GM19351 (cell line): ENCODE measurements at regions not wholly inside any gene's neighbourhood (a gene's known extent, or its start where the extent isn't known, plus 50 kb on each side); places are given as distances from the start of the nearest gene placed in this dataset.

Source experiments
- ATAC-seq: cut with Tn5 transposase; IDR thresholded peaks from one replicate; pipeline ENCODE4 v1.9.1; 2021; ENCODE audit warnings: mild to moderate bottlenecking, moderate library complexity; ENCODE audit not compliant: unreplicated experiment

DNA sequence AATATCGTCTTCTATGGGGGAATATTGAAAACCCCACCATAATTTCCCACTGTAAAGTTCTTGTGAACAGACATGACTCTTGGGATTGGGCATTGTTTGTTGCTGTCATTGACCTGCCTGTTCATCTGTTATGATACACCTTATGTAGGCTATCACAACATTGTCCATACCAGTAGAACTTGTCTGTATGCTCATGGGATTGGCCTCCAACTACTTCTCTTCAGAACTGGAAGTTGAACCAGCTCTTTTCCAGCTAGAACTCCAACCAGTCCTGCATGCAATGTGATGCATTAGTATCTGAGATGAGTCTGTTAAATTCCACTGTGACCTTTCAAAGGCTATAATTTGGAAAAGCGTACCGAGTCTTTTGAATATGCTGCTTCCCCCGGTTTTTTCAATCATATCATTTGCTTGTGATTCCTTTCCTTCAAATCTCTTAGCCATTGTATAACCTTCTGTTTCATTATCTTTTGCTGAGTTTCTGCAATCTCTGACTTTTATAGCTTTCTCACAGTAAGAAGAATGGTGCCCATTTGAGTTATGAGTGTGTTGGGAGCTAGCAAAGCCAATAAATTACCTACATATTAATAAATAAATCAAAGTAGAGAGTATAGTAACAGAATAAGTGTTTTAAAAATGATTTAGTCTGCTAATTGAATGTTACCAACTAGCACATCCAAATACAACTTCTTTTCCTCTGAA is 101.9 kb downstream of the PLK2 start:
- no peak for ATAC-seq

DNA sequence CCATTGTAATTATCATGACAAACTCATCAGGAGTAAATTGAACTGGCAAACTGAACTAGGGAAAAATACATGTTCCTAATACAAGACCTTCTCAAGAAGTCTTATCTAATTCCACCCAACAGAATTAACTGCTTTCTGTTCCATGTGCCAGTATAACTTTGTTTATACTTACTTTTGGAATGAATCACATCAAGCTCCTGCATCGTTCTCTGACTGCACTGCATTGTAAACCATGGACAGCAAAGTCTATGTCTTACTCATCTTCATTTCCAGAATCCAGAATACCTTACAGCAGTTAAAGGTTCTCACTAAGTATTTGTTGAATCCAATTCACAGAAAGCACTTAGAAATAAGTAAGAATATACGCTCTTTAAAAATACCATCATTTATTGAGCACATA is 102.8 kb downstream of the PLK2 start:
- ATAC-seq: no peak

DNA sequence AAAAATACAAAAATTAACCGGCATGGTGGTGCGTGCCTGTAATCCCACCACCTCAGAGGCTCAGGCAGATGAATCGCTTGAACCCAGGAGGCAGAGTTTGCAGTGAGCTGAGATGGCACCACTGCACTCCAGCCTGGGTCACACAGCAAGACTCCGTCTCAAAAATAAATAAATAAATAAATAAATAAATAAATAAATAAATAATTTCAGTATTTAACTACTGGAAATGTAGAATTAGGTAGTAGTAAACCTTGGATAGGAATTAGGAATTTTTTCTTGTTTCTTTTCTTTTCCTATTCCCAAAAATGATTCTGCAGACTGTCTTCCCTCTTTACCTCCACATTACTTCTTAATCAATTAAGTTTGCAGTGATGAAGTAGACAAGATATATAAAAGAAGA is 103.2 kb downstream of the PLK2 start:
- ATAC-seq: no peak

DNA sequence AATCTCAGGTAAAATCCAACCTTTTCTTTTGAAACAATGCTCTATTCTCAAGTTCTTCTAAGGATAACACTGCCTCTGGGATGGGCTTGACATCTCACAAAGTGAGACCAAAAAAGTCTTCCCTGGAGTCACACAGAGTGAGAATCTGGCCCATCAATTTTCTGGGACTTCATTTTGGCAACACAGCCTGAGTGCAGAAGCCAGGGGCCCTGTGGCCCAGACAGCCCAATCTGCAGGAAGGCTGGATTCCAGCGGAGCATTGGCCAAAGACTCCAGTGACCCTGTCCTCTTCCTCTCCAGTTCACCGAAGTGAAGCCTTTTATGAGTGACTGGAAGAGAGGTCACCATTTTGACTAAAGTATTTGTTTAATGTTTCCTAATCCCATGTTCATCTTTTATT is 105.1 kb downstream of the PLK2 start:
- ATAC-seq: no peak

DNA sequence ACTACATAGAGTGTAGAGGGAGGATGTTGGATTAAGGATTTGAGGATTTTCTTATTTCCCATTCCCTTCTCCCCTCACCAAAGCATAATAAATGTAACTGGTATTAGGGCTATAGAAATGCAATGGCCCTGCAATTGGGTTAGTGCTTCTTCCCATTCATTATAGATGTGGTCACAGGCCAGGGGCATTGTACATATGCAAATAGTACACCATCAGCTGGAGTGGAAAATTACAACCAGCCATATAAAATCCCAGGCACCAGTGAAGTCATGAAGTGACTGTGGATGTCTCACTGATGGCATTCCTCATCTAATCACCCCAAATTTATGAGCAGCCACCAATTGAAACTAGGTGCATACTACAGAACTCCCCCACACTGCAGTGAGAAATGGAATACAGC is 105.9 kb downstream of the PLK2 start:
- no peak for ATAC-seq

DNA sequence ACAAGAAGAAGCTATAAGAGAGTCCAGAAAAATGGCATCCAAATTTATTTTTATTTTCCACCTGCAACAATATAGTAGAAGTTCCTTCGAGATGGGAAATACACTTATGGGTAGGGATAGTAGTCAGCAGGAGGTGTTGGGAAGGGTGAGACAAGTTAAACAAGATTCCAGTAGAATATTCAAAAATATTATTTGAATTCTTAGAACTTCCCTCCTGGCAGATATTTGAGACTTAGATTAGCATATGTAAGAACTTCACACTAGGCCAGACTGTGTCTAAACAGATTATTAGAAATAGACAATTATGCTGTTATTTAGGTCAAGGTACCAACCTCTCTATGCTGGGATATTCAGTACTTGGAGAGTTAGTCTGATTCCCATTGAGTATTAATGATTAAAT is 108.7 kb downstream of the PLK2 start:
- ATAC-seq: no peak

DNA sequence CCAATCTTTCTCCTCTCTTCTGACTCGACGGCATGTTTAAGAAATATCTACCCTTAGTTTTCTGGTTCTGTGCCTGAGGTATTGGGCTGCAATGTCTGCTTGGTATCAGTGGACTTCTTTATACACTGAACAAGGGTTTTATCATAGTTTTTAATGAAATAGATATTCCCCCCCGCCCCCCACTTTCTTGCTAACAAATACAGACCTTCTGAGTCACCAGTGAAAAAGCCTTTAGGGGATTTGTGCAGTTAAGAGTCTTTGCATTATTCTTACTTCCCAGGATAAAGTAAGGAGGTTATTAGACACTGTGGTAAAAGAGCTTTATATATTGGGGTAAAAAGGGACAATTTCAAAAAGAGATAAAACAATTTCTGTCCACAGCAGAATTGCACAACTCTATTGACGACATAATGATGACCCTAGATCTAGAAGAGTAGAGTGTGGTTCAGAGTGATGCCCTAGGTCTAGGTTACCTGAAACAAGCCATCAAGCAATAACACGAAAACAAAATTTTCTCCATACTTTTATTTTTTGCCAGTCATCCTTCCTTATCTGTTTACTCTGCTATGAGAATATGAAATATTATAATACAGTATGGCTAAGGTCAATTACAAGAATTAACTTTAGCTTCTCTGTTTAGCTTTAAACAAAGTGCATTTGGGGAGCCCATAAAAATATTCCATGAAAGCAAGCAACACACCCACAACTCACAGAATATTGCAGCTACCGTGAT is 110.7 kb downstream of the PLK2 start:
- no peak for ATAC-seq

DNA sequence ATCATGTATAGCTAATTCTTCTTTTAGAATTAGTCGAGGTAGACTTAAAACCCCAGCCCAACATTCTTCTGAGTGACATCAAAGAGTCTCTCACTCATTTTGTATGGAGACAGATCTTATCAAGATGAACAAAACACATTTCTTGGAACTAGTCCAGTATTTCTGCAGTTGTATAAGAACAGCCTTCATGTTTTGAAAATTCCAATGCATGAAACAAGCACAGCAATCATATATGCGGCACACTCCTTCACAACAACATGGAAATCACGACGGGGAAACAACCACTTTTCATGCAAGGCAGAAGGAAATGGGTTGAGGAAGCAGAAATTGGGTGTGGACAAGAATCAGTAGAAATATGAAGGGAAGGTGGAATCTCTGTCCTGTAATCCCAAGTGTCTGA is 113.8 kb downstream of the PLK2 start:
- ATAC-seq: no peak

DNA sequence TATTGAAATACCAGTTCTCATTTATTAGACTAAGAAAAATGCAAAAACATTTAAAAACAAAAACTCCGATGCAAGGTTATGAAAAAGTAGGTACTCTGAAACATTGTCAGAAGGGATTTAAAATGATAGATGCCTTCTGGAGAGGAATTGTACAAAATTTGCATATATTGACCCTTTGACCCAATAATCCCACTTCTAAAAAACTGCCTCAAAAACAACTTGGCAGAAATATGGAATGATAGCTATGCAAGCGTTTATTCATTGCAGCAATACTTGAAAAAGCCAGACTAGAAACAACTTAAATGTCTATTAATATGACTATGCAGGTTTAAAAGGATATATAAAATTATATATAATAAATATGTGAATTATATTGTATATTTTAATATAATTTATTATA is 118.4 kb downstream of the PLK2 start:
- ATAC-seq: no peak

DNA sequence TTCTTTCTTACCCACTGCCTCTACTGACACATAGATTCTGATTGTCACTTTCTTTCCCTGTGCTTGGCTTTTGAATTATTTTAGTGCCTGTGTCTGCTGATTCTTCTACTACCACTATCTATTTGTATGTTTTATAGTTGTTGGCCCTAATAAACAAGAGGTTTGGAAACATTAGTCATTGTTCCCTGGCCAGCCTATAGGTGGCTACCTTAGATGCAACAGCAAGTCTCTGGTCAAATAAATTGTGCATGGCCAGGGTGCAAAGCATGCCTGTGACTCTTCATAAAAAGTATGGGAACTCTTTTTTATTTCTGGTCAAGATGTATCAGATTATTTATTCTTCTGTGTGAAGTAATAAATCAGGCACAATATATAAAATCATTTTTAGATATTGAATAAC is 124.4 kb downstream of the PLK2 start:
- ATAC-seq: no peak

DNA sequence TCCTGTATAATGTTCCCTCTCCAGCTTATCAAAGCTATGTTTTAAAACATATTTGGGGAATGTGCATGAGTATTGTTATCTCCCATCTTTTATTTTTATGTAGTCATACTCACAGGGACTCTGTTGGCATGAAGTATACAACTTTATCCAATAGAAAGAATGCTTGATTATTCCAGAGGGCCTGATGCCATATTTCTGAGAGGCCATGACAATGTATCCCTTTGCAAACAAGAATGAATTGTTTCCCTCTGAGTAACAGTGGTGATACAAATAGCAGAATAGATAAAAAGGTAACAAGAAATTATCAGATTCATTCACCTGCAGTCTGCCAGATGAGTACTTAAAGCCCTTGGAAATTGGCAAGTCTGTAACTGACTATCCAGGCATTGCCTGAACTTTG is 125.9 kb downstream of the PLK2 start:
- no peak for ATAC-seq

DNA sequence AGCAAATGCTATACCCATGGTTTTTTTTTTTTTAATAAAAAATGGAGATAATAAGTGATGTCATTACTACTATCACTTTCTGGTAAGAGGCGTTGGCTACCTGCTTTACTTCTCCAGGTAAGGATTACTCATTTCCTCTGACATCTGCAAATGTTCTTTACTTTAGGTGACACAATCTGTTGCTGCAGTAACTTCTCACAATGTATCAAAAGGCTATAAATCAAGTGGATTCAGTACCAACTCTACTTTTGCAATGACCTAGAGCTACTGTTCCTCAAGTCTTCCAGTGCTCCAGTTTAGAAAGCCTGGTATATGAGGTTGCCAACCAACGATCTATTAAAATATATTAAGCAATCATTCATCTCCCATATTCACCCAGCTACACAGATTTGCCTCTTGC is 129.1 kb downstream of the PLK2 start:
- ATAC-seq: no peak

DNA sequence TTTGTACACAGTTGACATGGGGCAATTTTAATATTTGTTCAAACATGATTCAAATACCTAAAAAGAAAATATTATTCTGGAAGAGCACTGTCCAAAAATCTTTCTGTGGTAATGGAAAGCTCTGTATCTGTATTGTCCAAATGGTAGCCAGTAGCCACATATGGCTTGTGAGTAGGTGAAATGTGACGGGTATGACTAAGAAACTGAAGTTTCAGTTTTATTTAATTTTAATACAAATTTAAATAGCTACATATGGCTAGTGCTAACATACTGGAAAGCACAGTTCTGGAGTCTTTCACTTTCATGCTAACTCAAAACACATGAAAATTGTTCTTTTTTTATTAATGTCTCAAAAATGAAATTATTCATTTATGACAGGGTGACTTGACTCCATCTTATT is 132.6 kb downstream of the PLK2 start:
- ATAC-seq: peak; percentile 82

DNA sequence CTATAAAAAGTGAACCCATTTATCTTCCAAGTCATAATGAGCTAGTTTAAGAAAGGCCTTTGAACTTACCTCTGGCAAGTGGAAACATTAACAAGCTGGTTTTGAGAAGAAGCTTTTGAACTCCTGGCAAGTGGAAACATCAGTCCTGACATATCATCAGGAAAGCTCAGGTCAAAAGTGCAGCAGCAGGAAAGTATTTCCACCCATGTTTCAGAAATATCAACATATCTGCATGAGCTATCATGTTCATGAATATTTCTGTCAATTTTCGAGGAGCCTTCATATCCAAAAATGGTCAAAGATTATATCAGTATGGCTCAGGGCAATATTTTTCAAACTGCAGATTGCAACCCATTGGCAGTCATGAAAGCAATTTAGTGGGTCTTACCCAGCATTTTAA is 133.9 kb downstream of the PLK2 start:
- ATAC-seq: no peak

DNA sequence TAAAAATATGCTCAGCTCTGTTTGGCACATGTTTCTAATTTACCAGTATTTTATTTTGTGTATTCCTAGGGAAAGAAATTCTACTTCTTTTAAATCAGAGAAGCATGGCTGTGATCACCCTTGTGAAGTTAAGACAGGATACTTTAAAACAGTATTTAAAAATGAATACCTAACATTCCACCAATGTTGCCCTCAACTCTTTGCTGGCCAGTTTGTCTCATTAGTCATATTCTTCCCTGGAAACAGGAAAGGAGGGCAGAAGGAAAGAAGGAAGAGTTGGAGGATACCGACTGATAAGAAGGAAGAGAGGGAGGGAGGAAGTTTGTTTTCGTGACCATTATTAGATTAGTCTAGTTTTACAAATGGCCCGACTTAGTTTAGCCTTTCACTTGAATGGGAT is 137.4 kb downstream of the PLK2 start:
- ATAC-seq: no peak

DNA sequence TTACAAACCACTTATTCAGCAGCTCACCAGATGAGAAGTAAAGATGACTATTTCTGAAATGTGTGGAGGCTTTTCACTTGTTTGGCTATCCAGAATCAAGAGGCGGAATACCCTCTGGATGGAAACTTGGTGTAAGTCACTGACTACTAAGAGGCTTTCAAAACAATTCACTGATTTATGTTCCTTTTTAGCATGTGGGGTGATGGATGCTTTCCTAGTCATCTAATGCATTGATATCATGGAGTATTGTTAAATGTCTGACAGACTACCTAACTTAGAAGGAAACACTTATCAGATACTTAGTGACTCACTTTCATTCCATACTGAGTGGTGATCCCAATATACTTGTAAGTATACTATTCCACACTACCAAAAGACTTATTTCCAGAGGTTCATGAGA is 141.4 kb downstream of the PLK2 start:
- no peak for ATAC-seq

DNA sequence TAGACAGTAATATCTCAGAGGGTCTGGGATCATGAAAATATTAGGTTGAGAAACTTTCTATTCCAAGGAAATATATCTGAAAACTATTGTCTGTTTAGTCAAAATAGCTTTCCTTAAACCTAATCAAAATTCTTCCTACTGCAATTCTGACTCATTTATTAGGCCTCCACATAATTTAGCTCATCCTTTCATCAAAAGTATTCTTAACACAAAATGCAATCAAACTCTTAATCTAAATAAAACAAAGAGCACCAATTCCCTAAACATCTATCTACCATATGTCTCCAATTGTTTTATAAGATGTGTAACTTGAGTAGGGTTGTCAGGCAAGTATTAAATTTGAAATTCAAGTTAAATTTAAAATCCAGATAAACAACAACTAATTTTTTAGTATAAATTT is 142.1 kb downstream of the PLK2 start:
- ATAC-seq: no peak

DNA sequence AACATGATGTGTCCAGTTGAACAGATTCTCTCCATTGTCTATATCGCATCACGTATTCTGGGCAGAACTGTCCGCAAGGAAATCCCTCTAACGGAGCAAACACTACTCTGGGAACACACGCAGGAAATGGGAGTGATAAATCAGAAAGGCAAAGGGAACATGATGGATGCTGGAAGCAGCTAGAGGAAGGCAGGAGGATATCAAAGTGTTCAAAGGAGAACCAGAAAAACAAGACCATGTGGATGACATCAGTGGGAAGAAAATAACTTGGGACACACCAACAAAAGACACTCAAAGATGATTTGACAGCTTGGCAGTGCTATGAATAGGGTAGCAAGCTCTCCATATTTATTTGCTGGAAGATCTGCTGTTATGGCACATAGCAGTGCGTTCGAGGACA is 142.9 kb downstream of the PLK2 start:
- ATAC-seq: no peak

DNA sequence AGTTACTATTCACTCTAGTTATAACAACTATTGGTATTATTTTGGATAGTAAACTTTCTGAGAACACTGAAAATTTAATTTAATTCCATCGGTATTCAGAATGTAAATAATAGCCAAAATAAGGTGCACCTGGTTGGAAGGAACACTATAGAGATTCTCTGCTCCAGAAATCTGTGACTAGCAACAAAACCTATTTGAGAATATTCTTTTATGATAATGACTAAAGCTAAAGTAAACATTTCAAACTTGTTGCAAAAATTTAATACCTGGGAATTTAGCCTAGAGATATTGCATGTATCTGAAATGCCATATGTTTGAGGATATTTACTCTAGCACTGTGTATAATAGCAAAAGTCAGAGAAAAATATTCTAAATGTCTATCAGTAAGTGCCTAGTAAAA is 144.1 kb downstream of the PLK2 start:
- ATAC-seq: no peak

DNA sequence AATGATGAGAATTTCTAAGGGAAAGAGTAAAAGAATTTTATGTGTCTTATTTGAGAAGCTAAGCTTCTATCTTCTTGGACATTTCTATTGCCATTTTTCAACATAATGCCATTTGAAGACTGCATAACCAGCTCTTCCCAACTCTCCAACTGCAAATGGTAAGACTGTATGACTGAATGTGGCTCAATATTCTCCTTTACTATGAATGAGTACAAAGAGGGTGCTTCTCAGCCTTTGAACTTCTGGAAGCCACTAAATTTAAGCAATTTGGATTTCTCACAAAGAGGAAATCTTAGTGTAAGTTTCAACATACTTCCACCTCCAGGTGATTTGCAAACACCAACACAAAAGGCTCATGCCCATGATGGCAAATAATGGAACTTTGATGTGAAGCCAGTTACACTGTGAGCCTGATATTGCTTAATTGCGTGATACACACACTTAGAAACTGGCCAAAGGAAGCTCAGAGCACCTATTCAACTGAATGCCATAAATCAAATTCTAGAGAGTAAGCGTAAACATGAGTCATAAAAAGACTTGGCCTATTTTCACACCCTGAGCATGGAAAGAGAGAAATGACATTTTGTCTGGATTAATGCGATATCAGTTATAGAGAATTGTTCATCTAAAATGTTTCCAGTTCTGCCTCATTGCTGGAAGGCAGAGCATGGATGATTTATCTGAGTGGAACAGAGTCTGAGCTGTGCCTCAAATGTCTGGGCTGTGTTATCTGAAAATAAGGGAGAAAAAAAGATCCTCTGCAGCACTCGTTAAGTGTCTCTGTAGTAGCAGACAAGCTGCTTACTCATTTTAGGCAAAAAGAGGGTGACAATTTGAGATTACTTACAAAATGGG is 145.3 kb downstream of the PLK2 start:
- ATAC-seq: no peak

DNA sequence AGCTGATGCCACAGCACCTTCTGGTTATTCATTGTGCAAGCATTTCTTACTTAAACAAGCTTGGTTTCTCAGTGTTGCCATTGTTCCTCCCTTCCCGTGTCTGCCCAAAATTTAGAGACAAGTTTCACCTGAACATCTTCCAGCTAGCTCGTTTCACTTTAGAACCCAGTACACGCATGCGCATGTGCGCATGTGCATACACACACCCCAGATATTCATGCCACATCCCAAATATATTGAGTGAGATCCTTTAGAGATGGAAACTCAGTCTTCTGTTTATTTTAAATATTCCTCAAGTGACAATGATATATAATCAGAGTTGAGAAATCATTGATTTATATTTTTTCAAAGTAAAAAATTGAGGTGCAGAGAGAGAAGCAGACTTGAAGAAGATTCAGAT is 147.6 kb downstream of the PLK2 start:
- ATAC-seq: no peak

DNA sequence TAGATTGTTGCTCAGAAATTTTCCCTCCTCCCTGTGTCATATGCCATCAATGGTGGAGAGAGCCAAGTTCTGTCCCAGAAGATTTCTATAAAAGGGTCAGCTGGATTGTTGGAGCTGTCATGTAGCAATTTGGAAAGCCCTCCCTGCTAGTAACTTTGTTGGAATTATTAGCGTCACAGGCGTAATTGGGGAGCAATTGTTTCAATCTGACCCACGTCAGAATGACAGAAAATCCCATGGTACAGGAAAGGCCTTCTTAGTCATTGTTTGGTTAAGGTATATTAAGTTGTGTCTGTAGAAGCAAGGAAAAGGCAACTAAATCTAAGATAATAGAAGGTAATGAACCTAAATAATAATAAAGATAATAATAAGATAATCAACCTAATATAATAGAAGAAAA is 148.4 kb downstream of the PLK2 start:
- ATAC-seq: no peak
